Colonic mucosa (tissue), 4 donors: ENCODE measurements at regions not wholly inside any gene's neighbourhood (a gene's known extent, or its start where the extent isn't known, plus 50 kb on each side); places are given as distances from the start of the nearest gene placed in this dataset.

Source experiments
- DNase-seq: peaks from one replicate; pipeline ENCODE4 v3.0.0-alpha.2; 2020
- H3K27ac ChIP-seq: fragments of 200-600 bp; one replicate; pipeline ENCODE4 v1.8.0; 2021
- H3K27me3 ChIP-seq: fragments of 200-600 bp; one replicate; pipeline ENCODE4 v1.8.0; 2021
- H3K36me3 ChIP-seq: fragments of 200-600 bp; one replicate; pipeline ENCODE4 v1.8.0; 2021
- H3K4me1 ChIP-seq: fragments of 200-600 bp; one replicate; pipeline ENCODE4 v1.8.0; 2021; ENCODE audit warnings: mild to moderate bottlenecking
- H3K4me3 ChIP-seq: fragments of 200-600 bp; one replicate; pipeline ENCODE4 v1.8.0; 2021
- H3K9ac ChIP-seq, 2 donors: one replicate each; pipeline ENCODE4 v1.7.0; 2013; ENCODE audit warnings: control low read depth in 2 of 2, low read depth in 2 of 2, low read length in 2 of 2
- H3K9me3 ChIP-seq: fragments of 200-600 bp; one replicate; pipeline ENCODE4 v1.8.0; 2021
- CTCF ChIP-seq: fragments of 200-600 bp; IDR thresholded peaks from one replicate; pipeline ENCODE4 v1.8.0; 2022; ENCODE audit warnings: antibody characterized with exemption, mild to moderate bottlenecking
- intact Hi-C: fragments of 100-400 bp; cut with DNase I; formaldehyde crosslinking; loops from one replicate; pipeline ENCODE4 v1.14.1; 2022
- donor health status: healthy.
- donor health status: DM: no; HTN: no; CAD: no.
- donor health status: DM: no; HTN: no; CAD: no.

DNA sequence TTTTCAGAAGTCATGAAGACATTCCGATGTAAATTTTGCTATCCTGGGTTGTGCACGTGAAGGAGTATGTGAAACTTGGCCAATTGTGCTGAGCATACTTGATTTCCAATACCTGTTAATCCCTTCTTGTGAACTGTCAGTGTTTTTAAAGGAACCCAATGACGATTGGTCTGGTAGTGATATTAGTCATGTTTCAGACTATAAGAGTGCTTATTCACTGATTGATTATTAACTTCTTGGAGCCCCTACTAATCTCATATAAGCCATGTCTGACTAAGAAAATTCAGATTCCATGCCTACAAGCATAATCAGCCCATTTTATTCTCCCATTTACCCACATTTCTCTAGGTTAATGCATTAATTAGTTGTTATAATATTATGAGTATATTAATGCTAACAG is 330.8 kb upstream of the MTNR1B start:
- no peak overlapping the region for H3K27ac ChIP-seq
- H3K9ac ChIP-seq, result no peak overlapping the region
- no peak for TF ChIP-seq CTCF
- no peaks in the 10 kb centered on the region for H3K27me3 ChIP-seq
- H3K9me3 ChIP-seq, result no peaks in the 10 kb centered on the region
- no peaks in the 10 kb centered on the region for H3K4me1 ChIP-seq
- no peak for DNase-seq
- intact Hi-C loops, result no loop called here
- H3K36me3 ChIP-seq, result no peaks in the 10 kb centered on the region
- H3K4me3 ChIP-seq, result no peak overlapping the region

- no peak overlapping the region for H3K27ac ChIP-seq
- TF ChIP-seq CTCF, result no peak
- DNase-seq, result no peak
- no peak overlapping the region for H3K4me3 ChIP-seq
- intact Hi-C loops, result no loop called here
- H3K36me3 ChIP-seq, result no peaks in the 10 kb centered on the region
- H3K9me3 ChIP-seq, result no peaks in the 10 kb centered on the region
- no peaks in the 10 kb centered on the region for H3K4me1 ChIP-seq
- H3K27me3 ChIP-seq, result no peaks in the 10 kb centered on the region
- H3K9ac ChIP-seq, result no peak overlapping the region
These were observed 327.1 kb upstream of the MTNR1B start for GRCh38 chr11:92642177-92642931.

DNA sequence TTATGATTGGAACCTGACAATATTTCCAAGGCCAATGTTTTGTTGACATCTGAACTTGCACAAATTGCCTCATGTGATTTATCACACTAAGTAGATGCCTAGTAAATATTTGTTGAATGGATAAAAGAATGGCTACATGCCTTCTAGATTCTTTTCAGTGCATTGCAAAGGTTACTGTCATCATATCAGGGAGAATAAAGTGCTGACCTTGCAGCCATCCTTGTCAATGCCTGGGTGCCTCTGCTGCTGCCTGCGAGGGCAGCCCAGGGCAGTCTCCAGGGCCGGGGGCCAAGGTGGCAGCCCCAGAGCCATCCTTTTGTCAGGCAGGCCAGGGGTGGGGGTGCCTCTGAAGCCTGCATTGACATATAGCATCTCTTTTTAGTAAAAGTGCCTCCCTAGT is 325.6 kb upstream of the MTNR1B start:
- H3K27me3 ChIP-seq, result no peaks in the 10 kb centered on the region
- no peaks in the 10 kb centered on the region for H3K4me1 ChIP-seq
- no peak overlapping the region for H3K9ac ChIP-seq
- no peaks in the 10 kb centered on the region for H3K36me3 ChIP-seq
- TF ChIP-seq CTCF, result no peak
- DNase-seq, result no peak
- H3K4me3 ChIP-seq, result no peak overlapping the region
- no peak overlapping the region for H3K27ac ChIP-seq
- intact Hi-C loops, result no loop called here
- H3K9me3 ChIP-seq, result no peaks in the 10 kb centered on the region

- no peaks in the 10 kb centered on the region for H3K27me3 ChIP-seq
- no peak overlapping the region for H3K4me3 ChIP-seq
- intact Hi-C loops, result no loop called here
- TF ChIP-seq CTCF, result no peak
- H3K9ac ChIP-seq, result no peak overlapping the region
- DNase-seq, result no peak
- H3K36me3 ChIP-seq, result no peaks in the 10 kb centered on the region
- no peak overlapping the region for H3K27ac ChIP-seq
- no peaks in the 10 kb centered on the region for H3K4me1 ChIP-seq
- H3K9me3 ChIP-seq, result no peaks in the 10 kb centered on the region
These were observed 324.6 kb upstream of the MTNR1B start for GRCh38 chr11:92644595-92645445.

DNA sequence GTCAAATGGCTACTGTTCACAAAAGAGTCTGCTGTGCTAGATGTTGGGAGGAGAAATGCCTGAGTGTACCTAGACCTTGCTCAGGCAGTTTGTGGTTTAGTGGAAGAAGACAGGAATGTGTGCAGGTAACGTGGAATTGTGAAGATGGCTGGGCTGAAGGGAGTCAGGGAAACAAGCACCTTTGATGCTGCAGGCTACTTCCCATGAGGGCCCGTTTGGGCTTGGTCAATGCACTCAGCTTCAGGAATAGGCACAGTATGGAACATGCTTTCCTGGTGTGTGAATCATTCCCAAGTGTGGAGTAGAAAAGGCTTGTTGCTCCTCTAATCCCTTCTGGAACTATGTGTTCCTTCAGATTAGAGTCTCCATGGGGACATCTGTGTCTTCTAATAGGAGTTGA is 318.3 kb upstream of the MTNR1B start:
- intact Hi-C loops, result no loop called here
- H3K9ac ChIP-seq, result no peak overlapping the region
- H3K36me3 ChIP-seq, result no peaks in the 10 kb centered on the region
- TF ChIP-seq CTCF, result no peak
- H3K4me1 ChIP-seq, result no peaks in the 10 kb centered on the region
- no peak overlapping the region for H3K4me3 ChIP-seq
- no peak for DNase-seq
- no peaks in the 10 kb centered on the region for H3K9me3 ChIP-seq
- no peaks in the 10 kb centered on the region for H3K27me3 ChIP-seq
- H3K27ac ChIP-seq, result no peak overlapping the region
